HepG2 (cell line): ENCODE measurements at regions not wholly inside any gene's neighbourhood (a gene's known extent, or its start where the extent isn't known, plus 50 kb on each side); places are given as distances from the start of the nearest gene placed in this dataset.

Experiments
- AKNA ChIP-seq: sonication (generic); formaldehyde crosslinking; IDR thresholded peaks from 2 replicates; pipeline ENCODE4 v1.4.0; 2020; ENCODE audit warnings: missing genetic modification reagents, borderline replicate concordance
- CCAR2 ChIP-seq: fragments of 200-400 bp; formaldehyde crosslinking; optimal IDR thresholded peaks from 2 replicates; pipeline ENCODE3; 2018; ENCODE audit warnings: low read depth, mild to moderate bottlenecking, low read length, moderate library complexity
- CEBPG ChIP-seq: IDR thresholded peaks from 2 replicates; pipeline ENCODE4 v1.6.1; 2016
- CTCF ChIP-seq: sonication (generic); formaldehyde crosslinking; IDR thresholded peaks from 2 replicates; pipeline ENCODE4 v1.5.0; 2020; ENCODE audit warnings: mild to moderate bottlenecking, missing genetic modification reagents, moderate library complexity
- HMGXB4 ChIP-seq, 2 experiments: sonication (generic) in 1 of 2; formaldehyde crosslinking in 1 of 2; IDR thresholded peaks; 2 replicates each; pipeline versions ENCODE4 v1.4.0 to v1.6.1; 2018 to 2020; ENCODE audit warnings: missing genetic modification reagents in 2 of 2, borderline replicate concordance in 1 of 2, low read depth in 1 of 2, mild to moderate bottlenecking in 1 of 2, missing biosample characterization in 1 of 2
- KAT8 ChIP-seq: IDR thresholded peaks from 2 replicates; pipeline ENCODE4 v1.6.1; 2016; ENCODE audit warnings: missing genetic modification reagents, missing compliant biosample characterization
- MAZ ChIP-seq, 2 experiments: sonication (generic) in 1 of 2; formaldehyde crosslinking in 1 of 2; IDR thresholded peaks; 2 replicates each; pipeline versions ENCODE4 v1.5.0 to v1.6.1; 2012 to 2020; ENCODE audit warnings: low read depth in 2 of 2, mild to moderate bottlenecking in 2 of 2, borderline replicate concordance in 1 of 2, improper control_type of control experiment in 1 of 2, low read length in 1 of 2, missing genetic modification reagents in 1 of 2, moderate library complexity in 1 of 2
- REST ChIP-seq, 2 experiments: IDR thresholded peaks; 2 replicates each; pipeline ENCODE4 v1.6.1; 2011 to 2012; ENCODE audit warnings: low read length in 2 of 2, borderline replicate concordance in 1 of 2, low read depth in 1 of 2, mild to moderate bottlenecking in 1 of 2, moderate library complexity in 1 of 2
- SETDB1 ChIP-seq: sonication (generic); formaldehyde crosslinking; IDR thresholded peaks from 2 replicates; pipeline ENCODE4 v1.5.1; 2020; ENCODE audit warnings: missing genetic modification reagents, mild to moderate bottlenecking, borderline replicate concordance
- TAF1 ChIP-seq: sonication (generic); formaldehyde crosslinking; IDR thresholded peaks from 2 replicates; pipeline ENCODE4 v1.4.0; 2020; ENCODE audit warnings: missing genetic modification reagents
- TEAD3 ChIP-seq: optimal IDR thresholded peaks from 2 replicates; pipeline ENCODE3; 2016; ENCODE audit warnings: borderline replicate concordance
- YEATS4 ChIP-seq: sonication (generic); formaldehyde crosslinking; IDR thresholded peaks from 2 replicates; pipeline ENCODE4 v1.4.0; 2020; ENCODE audit warnings: missing genetic modification reagents, borderline replicate concordance
- ZBTB40 ChIP-seq, 2 experiments: fragments of 450-650 bp in 1 of 2; sonication (generic) in 1 of 2; formaldehyde crosslinking in 1 of 2; IDR thresholded peaks; 2 replicates each; pipeline versions ENCODE4 v1.6.1 to v1.8.0; 2016 to 2022; ENCODE audit warnings: antibody characterized with exemption in 1 of 2, mild to moderate bottlenecking in 1 of 2, missing genetic modification reagents in 1 of 2
- ZNF350 ChIP-seq: sonication (generic); formaldehyde crosslinking; IDR thresholded peaks from 2 replicates; pipeline ENCODE4 v1.4.0; 2020; ENCODE audit warnings: mild to moderate bottlenecking, low read depth, missing genetic modification reagents, borderline replicate concordance

- TF ChIP-seq ZNF350 (CRISPR knock-in tag) = no peak
- no peak for TF ChIP-seq CTCF (CRISPR knock-in tag)
- TF ChIP-seq HMGXB4 (CRISPR knock-in tag; IDR thresholded peaks at IDR 0.05; ENCODE audit: borderline replicate concordance in 1 of 2, low read depth in 1 of 2) = no peak
- no peak for TF ChIP-seq AKNA (CRISPR knock-in tag)
- TF ChIP-seq YEATS4 (CRISPR knock-in tag) = no peak
- no peak for TF ChIP-seq CEBPG (CRISPR knock-in tag)
- TF ChIP-seq SETDB1 (CRISPR knock-in tag) = no peak
- no peak for TF ChIP-seq TAF1 (CRISPR knock-in tag)
- TF ChIP-seq REST (IDR thresholded peaks at IDR 0.05; ENCODE audit: borderline replicate concordance in 1 of 2, low read depth in 1 of 2, low read length in 2 of 2) = no peak
- no peak for TF ChIP-seq ZBTB40 (IDR thresholded peaks at IDR 0.05)
- no peak for TF ChIP-seq ZBTB40 (CRISPR knock-in tag; IDR thresholded peaks at IDR 0.05)
- no peak for TF ChIP-seq CCAR2
- TF ChIP-seq KAT8 (CRISPR knock-in tag) = no peak
- no peak for TF ChIP-seq TEAD3 (CRISPR knock-in tag)
- no peak for TF ChIP-seq MAZ (IDR thresholded peaks at IDR 0.05; ENCODE audit: borderline replicate concordance, low read depth, low read length)
- TF ChIP-seq MAZ (CRISPR knock-in tag; IDR thresholded peaks at IDR 0.05; ENCODE audit: low read depth) = no peak
Observed at GRCh38 chr3:95626107-95626506, 1188.3 kb upstream of the EPHA6 start.
